GM12891 (cell line): ENCODE measurements at regions not wholly inside any gene's neighbourhood (a gene's known extent, or its start where the extent isn't known, plus 50 kb on each side); places are given as distances from the start of the nearest gene placed in this dataset.

Source experiments
- POLR2A ChIP-seq: IDR thresholded peaks from 2 replicates; pipeline ENCODE4 v1.6.1; 2011; ENCODE audit warnings: low read depth, low read length, control low read depth
- POLR2AphosphoS5 ChIP-seq: IDR thresholded peaks from 2 replicates; pipeline ENCODE4 v1.6.1; 2011; ENCODE audit warnings: low read depth, low read length, control low read depth
- SPI1 ChIP-seq: IDR thresholded peaks from 2 replicates; pipeline ENCODE4 v1.6.1; 2011; ENCODE audit warnings: low read depth, low read length, control low read depth
- TAF1 ChIP-seq: IDR thresholded peaks from 2 replicates; pipeline ENCODE4 v1.6.1; 2011; ENCODE audit warnings: low read depth, low read length, control low read depth

GRCh38 chr12:94777936-94778335 is 127.6 kb upstream of the TMCC3 start:
- TF ChIP-seq POLR2AphosphoS5 (no peak), POLR2A (no peak), SPI1 (no peak), TAF1 (no peak)
